ENCODE measurements at regions not wholly inside any gene's neighbourhood (a gene's known extent, or its start where the extent isn't known, plus 50 kb on each side); places are given as distances from the start of the nearest gene placed in this dataset.

- peak; percentile 69 for DNase-seq (ENCODE audit: unreplicated experiment)
- intact Hi-C loops (cut with micrococcal nuclease): no loop called here
- POLR2A ChIA-PET: no interaction called here
- Mint-ChIP-seq H3K4me3 (ENCODE audit: unreplicated experiment) (no peak overlapping the region), H3K36me3 (ENCODE audit: insufficient read depth, unreplicated experiment) (no peaks in the 10 kb centered on the region), H3K27me3 (ENCODE audit: insufficient read depth, unreplicated experiment) (no peaks in the 10 kb centered on the region), H3K4me1 (ENCODE audit: insufficient read depth, unreplicated experiment) (peaks cover 7% of the 10 kb centered on the region), H3K9me3 (ENCODE audit: unreplicated experiment) (peaks cover 7% of the 10 kb centered on the region), H3K27ac (ENCODE audit: low read depth, unreplicated experiment) (peak overlapping the region; percentile 3)
- CTCF ChIA-PET: interaction anchor here (0.7 to 1.3 kb wide), 4 partner anchors 61 to 996 kb away, joined by 3 to 5 read pairs (median 4); no protein-coding TSS in a partner anchor
- TF ChIP-seq CTCF (IDR thresholded peaks at IDR 0.05; ENCODE audit: unreplicated experiment): no peak
- no TSS peak for BruUV-seq (replicated peaks)
These were observed 90.0 kb upstream of the POU5F2 start for GRCh38 chr5:93831449-93831848.

DNA sequence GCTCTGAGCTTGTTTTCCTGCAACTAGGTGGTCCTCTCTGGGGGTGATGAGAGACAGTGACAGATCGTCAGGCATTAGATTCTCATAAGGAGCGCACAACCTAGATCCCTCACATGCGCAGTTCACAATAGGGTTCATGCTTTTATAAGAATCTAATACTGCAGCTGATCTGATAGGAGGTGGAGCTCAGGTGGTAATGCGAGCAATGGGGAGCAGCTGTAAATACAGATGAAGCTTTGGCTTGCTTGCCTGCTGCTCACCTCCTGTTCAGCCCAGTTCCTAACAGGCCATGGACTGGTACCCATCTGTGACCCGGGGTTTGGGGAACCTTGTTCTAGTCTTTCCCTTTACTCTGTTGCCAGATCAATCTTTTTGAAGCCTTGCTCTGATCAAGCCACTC lies 89.5 kb upstream of the POU5F2 start:
- H3K27ac Mint-ChIP-seq (ENCODE audit: low read depth, unreplicated experiment): peak overlapping the region; percentile 3
- no peak for DNase-seq (ENCODE audit: unreplicated experiment)
- BruUV-seq (replicated peaks): no TSS peak
- no peaks in the 10 kb centered on the region for H3K36me3 Mint-ChIP-seq (ENCODE audit: insufficient read depth, unreplicated experiment)
- POLR2A ChIA-PET: interaction anchor here (0.6 kb wide), 1 partner anchor 17 kb away, joined by 3 read pairs; no protein-coding TSS in a partner anchor
- peaks cover 7% of the 10 kb centered on the region for H3K9me3 Mint-ChIP-seq (ENCODE audit: unreplicated experiment)
- intact Hi-C loops (cut with micrococcal nuclease): no loop called here
- peaks cover 7% of the 10 kb centered on the region for H3K4me1 Mint-ChIP-seq (ENCODE audit: insufficient read depth, unreplicated experiment)
- H3K27me3 Mint-ChIP-seq (ENCODE audit: insufficient read depth, unreplicated experiment): no peaks in the 10 kb centered on the region
- TF ChIP-seq CTCF (IDR thresholded peaks at IDR 0.05; ENCODE audit: unreplicated experiment): no peak
- CTCF ChIA-PET: interaction anchor here (0.9 to 1.3 kb wide), 3 partner anchors 61 to 907 kb away, joined by 3 to 5 read pairs (median 4); no protein-coding TSS in a partner anchor
- H3K4me3 Mint-ChIP-seq (ENCODE audit: unreplicated experiment): no peak overlapping the region

GRCh38 chr5:93829346-93829745 lies 87.9 kb upstream of the POU5F2 start:
- Mint-ChIP-seq H3K9me3 (ENCODE audit: unreplicated experiment) (peaks cover 7% of the 10 kb centered on the region), H3K4me1 (ENCODE audit: insufficient read depth, unreplicated experiment) (peaks cover 7% of the 10 kb centered on the region), H3K27me3 (ENCODE audit: insufficient read depth, unreplicated experiment) (no peaks in the 10 kb centered on the region), H3K27ac (ENCODE audit: low read depth, unreplicated experiment) (no peak overlapping the region), H3K36me3 (ENCODE audit: insufficient read depth, unreplicated experiment) (peaks cover 8% of the 10 kb centered on the region), H3K4me3 (ENCODE audit: unreplicated experiment) (no peak overlapping the region)
- CTCF ChIA-PET: no interaction called here
- BruUV-seq (replicated peaks): no TSS peak
- DNase-seq (ENCODE audit: unreplicated experiment): no peak
- TF ChIP-seq CTCF (IDR thresholded peaks at IDR 0.05; ENCODE audit: unreplicated experiment): no peak
- POLR2A ChIA-PET: no interaction called here
- intact Hi-C loops (cut with micrococcal nuclease): no loop called here

DNA sequence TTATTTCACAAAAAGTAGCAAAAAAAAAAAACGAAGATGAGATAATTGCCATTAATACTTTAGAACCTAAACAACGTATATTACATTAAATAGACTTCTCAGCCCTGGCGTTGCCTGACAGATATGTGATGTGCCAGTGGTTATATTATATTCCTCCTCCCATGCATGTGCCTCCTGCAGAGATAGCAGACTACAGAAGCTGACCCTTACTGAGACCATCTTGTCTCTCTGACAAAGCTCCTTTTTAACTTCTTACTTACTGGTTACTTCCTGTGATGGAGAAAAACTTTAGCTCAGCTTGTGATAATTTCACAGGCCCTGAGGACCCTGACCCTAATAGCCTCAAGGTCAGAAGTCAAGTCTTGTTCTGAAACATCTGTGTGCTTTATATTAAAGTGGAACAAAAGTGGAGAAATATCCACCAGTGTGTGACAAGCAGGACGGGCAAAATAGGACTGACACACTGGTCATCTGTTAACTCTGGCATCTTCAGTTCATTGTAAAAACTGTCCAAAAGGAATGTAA lies 80.6 kb upstream of the POU5F2 start:
- intact Hi-C loops (cut with micrococcal nuclease): no loop called here
- Mint-ChIP-seq H3K4me1 (ENCODE audit: insufficient read depth, unreplicated experiment) (no peaks in the 10 kb centered on the region), H3K27me3 (ENCODE audit: insufficient read depth, unreplicated experiment) (no peaks in the 10 kb centered on the region), H3K4me3 (ENCODE audit: unreplicated experiment) (no peak overlapping the region), H3K27ac (ENCODE audit: low read depth, unreplicated experiment) (no peak overlapping the region), H3K36me3 (ENCODE audit: insufficient read depth, unreplicated experiment) (peaks cover 14% of the 10 kb centered on the region), H3K9me3 (ENCODE audit: unreplicated experiment) (no peaks in the 10 kb centered on the region)
- ChIA-PET POLR2A (interaction anchor here (1.1 kb wide), 1 partner anchor 45 kb away, joined by 3 read pairs; no protein-coding TSS in a partner anchor), CTCF (interaction anchor here (0.7 to 1.3 kb wide), 3 partner anchors 22 to 120 kb away, joined by 3 to 4 read pairs (median 4); no protein-coding TSS in a partner anchor)
- no peak for DNase-seq (ENCODE audit: unreplicated experiment)
- no peak for TF ChIP-seq CTCF (IDR thresholded peaks at IDR 0.05; ENCODE audit: unreplicated experiment)
- BruUV-seq (replicated peaks): no TSS peak

All from MCF 10A (cell line).